OCI-LY1 (cell line): ENCODE measurements at regions not wholly inside any gene's neighbourhood (a gene's known extent, or its start where the extent isn't known, plus 50 kb on each side); places are given as distances from the start of the nearest gene placed in this dataset.

Experiments used
- H2AFZ ChIP-seq: fragments of 200-600 bp; sonication (generic), shearing (Covaris generic); 2 replicates; pipeline ENCODE4 v1.6.0; 2014; ENCODE audit warnings: antibody characterized with exemption, mild to moderate bottlenecking, low read length
- H3F3A ChIP-seq: fragments of 200-600 bp; sonication (generic), shearing (Covaris generic); 2 replicates; pipeline ENCODE4 v1.6.0; 2014; ENCODE audit warnings: mild to moderate bottlenecking, antibody characterized with exemption, low read length, moderate library complexity; ENCODE audit not compliant: insufficient read depth
- H3K27ac ChIP-seq: fragments of 200-600 bp; sonication (generic); 2 replicates; pipeline ENCODE4 v1.5.1; 2014; ENCODE audit warnings: low read length, mixed run types, mild to moderate bottlenecking, low read depth; ENCODE audit not compliant: poor library complexity, severe bottlenecking
- H3K27me3 ChIP-seq: fragments of 200-600 bp; sonication (generic); 2 replicates; pipeline ENCODE4 v1.6.0; 2014; ENCODE audit warnings: antibody characterized with exemption, mild to moderate bottlenecking, low read length, moderate library complexity; ENCODE audit not compliant: insufficient read depth
- H3K36me3 ChIP-seq: fragments of 200-600 bp; sonication (generic); 2 replicates; pipeline ENCODE4 v1.6.1; 2014; ENCODE audit warnings: mild to moderate bottlenecking, antibody characterized with exemption, low read length, moderate library complexity, mixed read lengths; ENCODE audit not compliant: insufficient read depth
- H3K4me1 ChIP-seq: fragments of 200-600 bp; sonication (generic); 2 replicates; pipeline ENCODE4 v1.5.1; 2014; ENCODE audit warnings: mild to moderate bottlenecking, low read length, moderate library complexity; ENCODE audit not compliant: insufficient read depth, severe bottlenecking
- H3K4me2 ChIP-seq: fragments of 200-600 bp; sonication (generic), shearing (Covaris generic); 2 replicates; pipeline ENCODE4 v1.6.1; 2014; ENCODE audit warnings: low read length
- H3K4me3 ChIP-seq: fragments of 200-600 bp; sonication (generic); 2 replicates; pipeline ENCODE4 v1.5.1; 2014; ENCODE audit warnings: low read length, low read depth, mild to moderate bottlenecking, mixed read lengths; ENCODE audit not compliant: poor library complexity, severe bottlenecking
- H3K79me2 ChIP-seq: fragments of 200-600 bp; shearing (Covaris generic); 2 replicates; pipeline ENCODE4 v1.6.1; 2016; ENCODE audit warnings: mixed run types, low read length, mixed read lengths; ENCODE audit not compliant: insufficient read depth
- H3K9ac ChIP-seq: fragments of 200-600 bp; sonication (generic), shearing (Covaris generic); 2 replicates; pipeline ENCODE4 v1.6.1; 2014; ENCODE audit warnings: mild to moderate bottlenecking, low read length, mixed read lengths
- H3K9me2 ChIP-seq: fragments of 200-600 bp; sonication (generic), shearing (Covaris generic); 2 replicates; pipeline ENCODE4 v1.6.1; 2014; ENCODE audit warnings: low read depth, mild to moderate bottlenecking, low read length, mixed read lengths
- H3K9me3 ChIP-seq: fragments of 200-600 bp; shearing (Covaris generic); 2 replicates; pipeline ENCODE4 v1.6.1; 2014; ENCODE audit warnings: low read length, mixed read lengths
- H4K20me1 ChIP-seq: fragments of 200-600 bp; sonication (generic), shearing (Covaris generic); 2 replicates; pipeline ENCODE4 v1.6.0; 2016; ENCODE audit warnings: mild to moderate bottlenecking, low read length; ENCODE audit not compliant: insufficient read depth
- EZH2 ChIP-seq: fragments of 200-600 bp; sonication (generic), shearing (Covaris generic); IDR thresholded peaks from 2 replicates; pipeline ENCODE4 v1.8.0; 2017; ENCODE audit warnings: borderline replicate concordance, mixed run types, mild to moderate bottlenecking, antibody characterized with exemption, low read length, moderate library complexity, mixed read lengths
- TF ChIP-seq, protein P1 (sequence below): fragments of 200-600 bp; sonication (generic), shearing (Covaris generic); IDR thresholded peaks from 2 replicates; pipeline ENCODE4 v1.5.1; 2017; ENCODE audit warnings: mild to moderate bottlenecking, antibody characterized with exemption, low read length, moderate library complexity, mixed read lengths

GRCh38 chr9:126556560-126557250, 57.0 kb upstream of the LMX1B start:
- no peaks in the 10 kb centered on the region; the same call in 1 of the 2 replicates for H3K27me3 ChIP-seq
- no peaks in the 10 kb centered on the region for H3F3A ChIP-seq
- H3K9ac ChIP-seq: no peak overlapping the region
- TF ChIP-seq, protein P1, sequence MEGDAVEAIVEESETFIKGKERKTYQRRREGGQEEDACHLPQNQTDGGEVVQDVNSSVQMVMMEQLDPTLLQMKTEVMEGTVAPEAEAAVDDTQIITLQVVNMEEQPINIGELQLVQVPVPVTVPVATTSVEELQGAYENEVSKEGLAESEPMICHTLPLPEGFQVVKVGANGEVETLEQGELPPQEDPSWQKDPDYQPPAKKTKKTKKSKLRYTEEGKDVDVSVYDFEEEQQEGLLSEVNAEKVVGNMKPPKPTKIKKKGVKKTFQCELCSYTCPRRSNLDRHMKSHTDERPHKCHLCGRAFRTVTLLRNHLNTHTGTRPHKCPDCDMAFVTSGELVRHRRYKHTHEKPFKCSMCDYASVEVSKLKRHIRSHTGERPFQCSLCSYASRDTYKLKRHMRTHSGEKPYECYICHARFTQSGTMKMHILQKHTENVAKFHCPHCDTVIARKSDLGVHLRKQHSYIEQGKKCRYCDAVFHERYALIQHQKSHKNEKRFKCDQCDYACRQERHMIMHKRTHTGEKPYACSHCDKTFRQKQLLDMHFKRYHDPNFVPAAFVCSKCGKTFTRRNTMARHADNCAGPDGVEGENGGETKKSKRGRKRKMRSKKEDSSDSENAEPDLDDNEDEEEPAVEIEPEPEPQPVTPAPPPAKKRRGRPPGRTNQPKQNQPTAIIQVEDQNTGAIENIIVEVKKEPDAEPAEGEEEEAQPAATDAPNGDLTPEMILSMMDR: no peak
- no peak for TF ChIP-seq EZH2
- H3K79me2 ChIP-seq: no peaks in the 10 kb centered on the region
- H3K36me3 ChIP-seq: no peaks in the 10 kb centered on the region
- H4K20me1 ChIP-seq: no peaks in the 10 kb centered on the region
- H2AFZ ChIP-seq: no peak overlapping the region
- H3K9me2 ChIP-seq: no peaks in the 10 kb centered on the region
- H3K4me1 ChIP-seq: no peaks in the 10 kb centered on the region
- H3K4me3 ChIP-seq: no peak overlapping the region
- no peak overlapping the region for H3K27ac ChIP-seq
- no peak overlapping the region for H3K4me2 ChIP-seq
- H3K9me3 ChIP-seq: no peaks in the 10 kb centered on the region

- H3K9me2 ChIP-seq: no peaks in the 10 kb centered on the region
- H3K4me3 ChIP-seq: no peak overlapping the region
These were observed 55.6 kb upstream of the LMX1B start for GRCh38 chr9:126558051-126558665.

GRCh38 chr9:126559296-126559695, 54.4 kb upstream of the LMX1B start:
- Histone ChIP-seq H3F3A (no peaks in the 10 kb centered on the region), H4K20me1 (no peaks in the 10 kb centered on the region), H3K4me1 (no peaks in the 10 kb centered on the region), H3K9ac (no peak overlapping the region), H3K4me3 (no peak overlapping the region), H3K27ac (no peak overlapping the region), H3K27me3 (no peaks in the 10 kb centered on the region; the same call in 1 of the 2 replicates), H3K9me3 (no peaks in the 10 kb centered on the region), H3K9me2 (no peaks in the 10 kb centered on the region), H2AFZ (no peak overlapping the region), H3K4me2 (no peak overlapping the region), H3K79me2 (no peaks in the 10 kb centered on the region), H3K36me3 (no peaks in the 10 kb centered on the region)
- TF ChIP-seq, protein P1: no peak
- TF ChIP-seq EZH2: no peak

More at GRCh38 chr9:126558051-126558665, 55.6 kb upstream of the LMX1B start:
- TF ChIP-seq EZH2: no peak
- TF ChIP-seq, protein P1: peak; percentile 90
- no peaks in the 10 kb centered on the region for H3K79me2 ChIP-seq
- no peak overlapping the region for H3K9ac ChIP-seq
- H3F3A ChIP-seq: no peaks in the 10 kb centered on the region
- H3K27ac ChIP-seq: no peak overlapping the region
- H4K20me1 ChIP-seq: no peaks in the 10 kb centered on the region
- no peaks in the 10 kb centered on the region; the same call in 1 of the 2 replicates for H3K27me3 ChIP-seq
- no peak overlapping the region for H2AFZ ChIP-seq
- no peaks in the 10 kb centered on the region for H3K9me3 ChIP-seq
- no peaks in the 10 kb centered on the region for H3K4me1 ChIP-seq
- H3K4me2 ChIP-seq: no peak overlapping the region
- no peaks in the 10 kb centered on the region for H3K36me3 ChIP-seq
